ENCODE measurements at regions not wholly inside any gene's neighbourhood (a gene's known extent, or its start where the extent isn't known, plus 50 kb on each side); places are given as distances from the start of the nearest gene placed in this dataset.
A peak's percentile ranks its signal among the peaks of the same experiment; 100 is the strongest.

- CTCF ChIA-PET (ENCODE audit: partially characterized antibody), result interaction anchor here (0.6 to 2.3 kb wide), 45 partner anchors 8 to 505 kb away, joined by 3 to 14 read pairs (median 4); partner anchors contain the start of gene PAX1
- no peak overlapping the region for H3K4me3 ChIP-seq (ENCODE audit: extremely low read depth in 1 of 4, insufficient read depth in 2 of 4, low read depth in 3 of 4, low read length in 4 of 4)
- no peak overlapping the region for H2BK12ac ChIP-seq (ENCODE audit: low read depth, low read length)
- no peaks in the 10 kb centered on the region for H4K20me1 ChIP-seq (replicated peaks in 1 of 2; ENCODE audit: control insufficient read depth in 1 of 2, insufficient read depth in 2 of 2, low read length in 2 of 2)
- no peaks in the 10 kb centered on the region for H3K79me1 ChIP-seq (ENCODE audit: low read depth, low read length)
- no peak overlapping the region for H3K18ac ChIP-seq (ENCODE audit: extremely low read depth, low read length)
- H4K91ac ChIP-seq (replicated peaks; ENCODE audit: insufficient read length, low read length), result no peak overlapping the region
- no peaks in the 10 kb centered on the region for H3K9me3 ChIP-seq (ENCODE audit: insufficient read depth in 2 of 2, low read depth in 1 of 2, low read length in 1 of 2)
- H3K27me3 ChIP-seq (replicated peaks in 1 of 4; ENCODE audit: control insufficient read depth in 3 of 4, extremely low read depth in 1 of 4, insufficient read depth in 3 of 4, low read length in 3 of 4), result peaks cover 0 to 14% (median 10%) of the 10 kb centered on the region in 4 experiments; a peak in 4 of 7 replicates
- no peak overlapping the region for H3K4ac ChIP-seq (replicated peaks; ENCODE audit: insufficient read length, low read depth, low read length)
- H3K23me2 ChIP-seq (ENCODE audit: low read depth, low read length), result no peaks in the 10 kb centered on the region
- no peaks in the 10 kb centered on the region for H3K4me1 ChIP-seq (replicated peaks in 1 of 4; ENCODE audit: control insufficient read depth in 3 of 4, insufficient read depth in 4 of 4, low read length in 3 of 4)
- H4K5ac ChIP-seq (ENCODE audit: insufficient read length, low read depth, low read length), result no peak overlapping the region
- POLR2A ChIA-PET (ENCODE audit: partially characterized antibody), result no interaction called here
- H3K36me3 ChIP-seq (ENCODE audit: control insufficient read depth in 2 of 4, insufficient read depth in 4 of 4, low read length in 3 of 4), result no peaks in the 10 kb centered on the region
- H2BK20ac ChIP-seq (ENCODE audit: low read length), result no peak overlapping the region
- WGBS, 2 experiments (ENCODE audit: extremely low coverage in 1 of 2, insufficient coverage in 1 of 2, insufficient read length in 1 of 2, insufficient replicate concordance in 2 of 2, low coverage in 1 of 2, low lambda C conversion rate in 2 of 2, missing lambda C conversion rate in 1 of 2), result 58% methylated on average over 31 of the region's 31 CpGs; no CpG with 5 or more reads in 1 of the 2 experiments
- H2BK15ac ChIP-seq (ENCODE audit: low read length), result no peak overlapping the region; the same call in 1 of the 2 replicates
- no peak overlapping the region for H2BK120ac ChIP-seq (replicated peaks; ENCODE audit: low read depth, low read length)
- H3K27ac ChIP-seq (ENCODE audit: low read depth, low read length), result no peak overlapping the region
- H2AFZ ChIP-seq (ENCODE audit: low read length), result 0 out of 2 replicates have a peak overlapping the region, but pooled peaks have one; percentile 49
- H2BK5ac ChIP-seq (ENCODE audit: low read depth, low read length), result no peak overlapping the region
- H3K14ac ChIP-seq (ENCODE audit: insufficient read length), result no peak overlapping the region
- no peak overlapping the region for H3K4me2 ChIP-seq (ENCODE audit: insufficient read depth in 1 of 2, low read depth in 2 of 2, low read length in 2 of 2)
- H4K8ac ChIP-seq (ENCODE audit: extremely low read depth, insufficient read depth, low read length), result no peak overlapping the region
- no peak for FAIRE-seq
- H3K79me2 ChIP-seq (ENCODE audit: control insufficient read depth in 1 of 2, insufficient read depth in 2 of 2, low read length in 2 of 2), result no peaks in the 10 kb centered on the region
- no peak overlapping the region for H3K9ac ChIP-seq (replicated peaks in 1 of 4; ENCODE audit: extremely low read depth in 1 of 4, low read depth in 3 of 4, low read length in 3 of 4)
- DNase-seq (ENCODE audit: low read depth in 1 of 2, low spot score in 2 of 2), result peak; percentile 27 to 97
- no peak overlapping the region for H3K23ac ChIP-seq (ENCODE audit: insufficient read length)
- peak overlapping the region; percentile 49 for H3K56ac ChIP-seq (replicated peaks; ENCODE audit: insufficient read length, low read depth, low read length)
- H2AK5ac ChIP-seq (ENCODE audit: low read depth, low read length), result no peak overlapping the region
- TF ChIP-seq BCL11A (IDR thresholded peaks at IDR 0.05; ENCODE audit: low read depth in 2 of 2, low read length in 2 of 2) (no peak), CTCF (IDR thresholded peaks at IDR 0.05; ENCODE audit: control extremely low read depth in 1 of 3, insufficient read depth in 1 of 3, low read depth in 1 of 3, low read length in 3 of 3) (peak; percentile 76 to 88 (median 80)), EP300 (IDR thresholded peaks at IDR 0.05; ENCODE audit: borderline replicate concordance in 1 of 2, low read depth in 2 of 2, low read length in 2 of 2) (peak in 1 of 2 experiments; percentile 42; a peak in 1 of 3 replicates), JUN (IDR thresholded peaks at IDR 0.05; ENCODE audit: low read depth, low read length) (no peak), ASH2L (IDR thresholded peaks at IDR 0.05; ENCODE audit: low read length) (no peak), YY1 (IDR thresholded peaks at IDR 0.05; ENCODE audit: low read depth, low read length) (0 out of 2 replicates have a peak, but pooled peaks have one; percentile 15), RNF2 (IDR thresholded peaks at IDR 0.05; ENCODE audit: borderline replicate concordance, low read depth, low read length, missing control alignments, poor library complexity, severe bottlenecking) (no peak), MAX (IDR thresholded peaks at IDR 0.05) (peak; percentile 44), JUND (IDR thresholded peaks at IDR 0.05; ENCODE audit: low read length) (0 out of 2 replicates have a peak, but pooled peaks have one; percentile 46)
Observed at GRCh38 chr20:21808863-21809664, 103.6 kb downstream of the PAX1 start.

Measured in H1 (cell line).